ENCODE measurements at regions not wholly inside any gene's neighbourhood (a gene's known extent, or its start where the extent isn't known, plus 50 kb on each side); places are given as distances from the start of the nearest gene placed in this dataset.

GRCh38 chr16:52193441-52193840 is 353.5 kb downstream of the TOX3 start:
- Histone ChIP-seq H3K4me3 (ENCODE audit: low read depth in 1 of 2, low read length in 1 of 2) (no peak overlapping the region), H3K36me3 (no peaks in the 10 kb centered on the region), H3K27ac (no peak overlapping the region), H3K4me1 (ENCODE audit: control insufficient read depth in 1 of 2, insufficient read depth in 1 of 2, low read depth in 1 of 2, low read length in 1 of 2) (no peaks in the 10 kb centered on the region), H3K27me3 (no peaks in the 10 kb centered on the region), H3K9me3 (no peaks in the 10 kb centered on the region)
- TF ChIP-seq CTCF (IDR thresholded peaks at IDR 0.05) = no peak

GRCh38 chr16:52191531-52192134 is 355.3 kb downstream of the TOX3 start:
- no peaks in the 10 kb centered on the region for H3K4me1 ChIP-seq (ENCODE audit: control insufficient read depth in 1 of 2, insufficient read depth in 1 of 2, low read depth in 1 of 2, low read length in 1 of 2)
- TF ChIP-seq CTCF (IDR thresholded peaks at IDR 0.05) = peak; percentile 75
- H3K4me3 ChIP-seq (ENCODE audit: low read depth in 1 of 2, low read length in 1 of 2) = no peak overlapping the region
- H3K27me3 ChIP-seq = no peaks in the 10 kb centered on the region
- H3K9me3 ChIP-seq = no peaks in the 10 kb centered on the region
- H3K36me3 ChIP-seq = no peaks in the 10 kb centered on the region
- no peak overlapping the region for H3K27ac ChIP-seq

GRCh38 chr16:52184336-52184735 is 362.6 kb downstream of the TOX3 start:
- Histone ChIP-seq H3K27me3 (no peaks in the 10 kb centered on the region), H3K27ac (no peak overlapping the region), H3K9me3 (no peaks in the 10 kb centered on the region), H3K36me3 (no peaks in the 10 kb centered on the region), H3K4me1 (ENCODE audit: control insufficient read depth in 1 of 2, insufficient read depth in 1 of 2, low read depth in 1 of 2, low read length in 1 of 2) (no peaks in the 10 kb centered on the region), H3K4me3 (ENCODE audit: low read depth in 1 of 2, low read length in 1 of 2) (no peak overlapping the region)
- no peak for TF ChIP-seq CTCF (IDR thresholded peaks at IDR 0.05)

GRCh38 chr16:52182840-52183239 is 364.1 kb downstream of the TOX3 start:
- no peaks in the 10 kb centered on the region for H3K4me1 ChIP-seq (ENCODE audit: control insufficient read depth in 1 of 2, insufficient read depth in 1 of 2, low read depth in 1 of 2, low read length in 1 of 2)
- H3K27me3 ChIP-seq = no peaks in the 10 kb centered on the region
- no peaks in the 10 kb centered on the region for H3K9me3 ChIP-seq
- no peak overlapping the region for H3K4me3 ChIP-seq (ENCODE audit: low read depth in 1 of 2, low read length in 1 of 2)
- TF ChIP-seq CTCF (IDR thresholded peaks at IDR 0.05) = no peak
- H3K27ac ChIP-seq = no peak overlapping the region
- no peaks in the 10 kb centered on the region for H3K36me3 ChIP-seq

GRCh38 chr16:52174168-52174567 is 372.8 kb downstream of the TOX3 start:
- H3K27ac ChIP-seq = no peak overlapping the region
- H3K4me3 ChIP-seq (ENCODE audit: low read depth in 1 of 2, low read length in 1 of 2) = no peak overlapping the region
- H3K9me3 ChIP-seq = no peaks in the 10 kb centered on the region
- no peaks in the 10 kb centered on the region for H3K4me1 ChIP-seq (ENCODE audit: control insufficient read depth in 1 of 2, insufficient read depth in 1 of 2, low read depth in 1 of 2, low read length in 1 of 2)
- no peak for TF ChIP-seq CTCF (IDR thresholded peaks at IDR 0.05)
- H3K27me3 ChIP-seq = no peaks in the 10 kb centered on the region
- H3K36me3 ChIP-seq = no peaks in the 10 kb centered on the region

GRCh38 chr16:52171481-52171880 is 375.5 kb downstream of the TOX3 start:
- TF ChIP-seq CTCF (IDR thresholded peaks at IDR 0.05) = no peak
- H3K4me3 ChIP-seq (ENCODE audit: low read depth in 1 of 2, low read length in 1 of 2) = no peak overlapping the region
- H3K4me1 ChIP-seq (ENCODE audit: control insufficient read depth in 1 of 2, insufficient read depth in 1 of 2, low read depth in 1 of 2, low read length in 1 of 2) = no peaks in the 10 kb centered on the region
- no peak overlapping the region for H3K27ac ChIP-seq
- H3K36me3 ChIP-seq = no peaks in the 10 kb centered on the region
- H3K27me3 ChIP-seq = no peaks in the 10 kb centered on the region
- no peaks in the 10 kb centered on the region for H3K9me3 ChIP-seq
